CD14-positive monocyte (primary cell): ENCODE measurements at regions not wholly inside any gene's neighbourhood (a gene's known extent, or its start where the extent isn't known, plus 50 kb on each side); places are given as distances from the start of the nearest gene placed in this dataset.

Experiments
- DNase-seq, 3 donors: peaks; one replicate each; pipeline ENCODE4 v3.0.0-alpha.2; 2011 to 2022
- H2AFZ ChIP-seq: 2 replicates; pipeline ENCODE4 v1.6.0; 2012; ENCODE audit warnings: mild to moderate bottlenecking, low read depth, low read length, inconsistent platforms; ENCODE audit not compliant: insufficient read depth, poor library complexity, severe bottlenecking
- H3K27ac ChIP-seq, 2 donors: 1 replicate in 1 of 2; 2 replicates in 1 of 2; pipeline ENCODE4 v1.5.1; 2012 to 2013; ENCODE audit warnings: low read length in 2 of 2, control low read depth in 1 of 2, inconsistent platforms in 1 of 2, low read depth in 1 of 2, mild to moderate bottlenecking in 1 of 2
- H3K27me3 ChIP-seq, 2 donors: one replicate each; pipeline versions ENCODE4 v1.6.0 to v1.6.1; 2011 to 2013; ENCODE audit warnings: low read length in 2 of 2; ENCODE audit not compliant: control insufficient read depth in 2 of 2, insufficient read depth in 2 of 2
- H3K36me3 ChIP-seq, 2 donors: replicated peaks in 1 of 2; 1 replicate in 1 of 2; 2 replicates in 1 of 2; pipeline versions ENCODE4 v1.5.1 to v1.6.1; 2012 to 2013; ENCODE audit warnings: low read length in 2 of 2, control low read depth in 1 of 2, inconsistent platforms in 1 of 2, mild to moderate bottlenecking in 1 of 2; ENCODE audit not compliant: insufficient read depth in 2 of 2, control insufficient read depth in 1 of 2
- H3K4me1 ChIP-seq, 2 donors: 1 replicate in 1 of 2; 2 replicates in 1 of 2; pipeline versions ENCODE4 v1.5.1 to v1.6.1; 2012 to 2013; ENCODE audit warnings: low read length in 2 of 2, control low read depth in 1 of 2, inconsistent platforms in 1 of 2, mild to moderate bottlenecking in 1 of 2, moderate library complexity in 1 of 2; ENCODE audit not compliant: insufficient read depth in 2 of 2, control insufficient read depth in 1 of 2
- H3K4me2 ChIP-seq: replicated peaks from 2 replicates; pipeline ENCODE3; 2012; ENCODE audit warnings: low read length, moderate library complexity, mild to moderate bottlenecking; ENCODE audit not compliant: poor library complexity, severe bottlenecking; ENCODE audit errors: extremely low read depth
- H3K4me3 ChIP-seq, 3 experiments: fragments of 200-600 bp in 1 of 3; sonication (generic) in 1 of 3; replicated peaks in 1 of 3; 1 replicate in 2 of 3; 2 replicates in 1 of 3; pipeline ENCODE4 v1.5.1; 2011 to 2013; ENCODE audit warnings: low read length in 3 of 3, mild to moderate bottlenecking in 3 of 3, control low read depth in 2 of 3, low read depth in 2 of 3, inconsistent platforms in 1 of 3, moderate library complexity in 1 of 3
- H3K79me2 ChIP-seq: 2 replicates; pipeline ENCODE4 v1.6.0; 2012; ENCODE audit warnings: mild to moderate bottlenecking, control low read depth, inconsistent platforms, low read length, moderate library complexity; ENCODE audit not compliant: insufficient read depth
- H3K9ac ChIP-seq: 2 replicates; pipeline ENCODE4 v1.6.0; 2017; ENCODE audit warnings: low read length, mild to moderate bottlenecking; ENCODE audit not compliant: insufficient read depth, poor library complexity, severe bottlenecking
- H3K9me3 ChIP-seq, 2 donors: replicated peaks in 1 of 2; 1 replicate in 1 of 2; 2 replicates in 1 of 2; pipeline versions ENCODE4 v1.5.1 to v1.6.1; 2012 to 2013; ENCODE audit warnings: low read length in 2 of 2, control low read depth in 1 of 2; ENCODE audit not compliant: control insufficient read depth in 1 of 2, insufficient read depth in 1 of 2
- H4K20me1 ChIP-seq: 2 replicates; pipeline ENCODE4 v1.6.0; 2012; ENCODE audit warnings: mild to moderate bottlenecking, low read length, control low read depth, moderate library complexity; ENCODE audit not compliant: insufficient read depth
- H3K27ac Mint-ChIP-seq, 7 donors: one replicate each; pipeline ENCODE4 v1.8.0; 2020; ENCODE audit warnings: mild to moderate bottlenecking in 7 of 7, mixed read lengths in 7 of 7, moderate library complexity in 6 of 7, inconsistent platforms in 2 of 7
- H3K27me3 Mint-ChIP-seq, 3 donors: one replicate each; pipeline ENCODE4 v1.8.0; 2021 to 2022; ENCODE audit warnings: low read depth in 3 of 3, mild to moderate bottlenecking in 3 of 3, mixed read lengths in 3 of 3, moderate library complexity in 3 of 3, inconsistent platforms in 1 of 3
- H3K36me3 Mint-ChIP-seq, 2 donors: one replicate each; pipeline ENCODE4 v1.8.0; 2020; ENCODE audit warnings: mixed read lengths in 2 of 2, inconsistent platforms in 1 of 2, mild to moderate bottlenecking in 1 of 2
- H3K4me1 Mint-ChIP-seq: one replicate; pipeline ENCODE4 v1.8.0; 2020; ENCODE audit warnings: mild to moderate bottlenecking, mixed read lengths
- H3K4me3 Mint-ChIP-seq, 2 donors: one replicate each; pipeline ENCODE4 v1.8.0; 2020; ENCODE audit warnings: mild to moderate bottlenecking in 2 of 2, mixed read lengths in 2 of 2, moderate library complexity in 1 of 2
- H3K9me3 Mint-ChIP-seq, 7 donors: one replicate each; pipeline ENCODE4 v1.8.0; 2020 to 2022; ENCODE audit warnings: mixed read lengths in 7 of 7, mild to moderate bottlenecking in 6 of 7, moderate library complexity in 6 of 7, inconsistent platforms in 2 of 7
- CTCF ChIP-seq: fragments of 200-600 bp; IDR thresholded peaks from one replicate; pipeline ENCODE4 v1.8.0; 2022; ENCODE audit warnings: antibody characterized with exemption, mild to moderate bottlenecking
- whole genome bisulfite sequencing: methylation state at CpG from one replicate; pipeline ENCODE4 v1.1.5; 2013; ENCODE audit warnings: missing lambda C conversion rate; ENCODE audit not compliant: insufficient coverage; 5-methylcytosine and 5-hydroxymethylcytosine counted together
- intact Hi-C, 2 donors: fragments of 100-400 bp; cut with micrococcal nuclease; formaldehyde crosslinking; loops; one replicate each; pipeline versions ENCODE4 v1.15.0 to v1.15.1; 2023

GRCh38 chr13:50268500-50268899 lies 253.3 kb downstream of the KCNRG start:
- H4K20me1 ChIP-seq = no peaks in the 10 kb centered on the region
- H3K4me2 ChIP-seq = no peak overlapping the region
- 100% methylated on average over 1 of the region's 2 CpGs for WGBS
- DNase-seq = no peak
- H3K27ac ChIP-seq = no peak overlapping the region
- intact Hi-C loops = no loop called here
- H3K9me3 ChIP-seq = no peaks in the 10 kb centered on the region
- Mint-ChIP-seq H3K9me3 (peaks cover 0 to 2% (median 0%) of the 10 kb centered on the region in 7 donors), H3K27me3 (peaks cover 1 to 2% (median 2%) of the 10 kb centered on the region in 3 donors), H3K36me3 (peaks cover 0 to 2% of the 10 kb centered on the region in 2 donors), H3K4me3 (no peak overlapping the region), H3K27ac (no peak overlapping the region), H3K4me1 (peaks cover 12% of the 10 kb centered on the region)
- no peak for TF ChIP-seq CTCF
- no peaks in the 10 kb centered on the region for H3K4me1 ChIP-seq
- H3K4me3 ChIP-seq = no peak overlapping the region
- no peaks in the 10 kb centered on the region for H3K27me3 ChIP-seq
- no peak overlapping the region for H2AFZ ChIP-seq
- H3K9ac ChIP-seq = no peak overlapping the region
- H3K36me3 ChIP-seq = no peaks in the 10 kb centered on the region
- no peaks in the 10 kb centered on the region for H3K79me2 ChIP-seq

GRCh38 chr13:50274181-50274580 lies 258.9 kb downstream of the KCNRG start:
- Mint-ChIP-seq H3K27me3 (peaks cover 0 to 1% (median 0%) of the 10 kb centered on the region in 3 donors), H3K9me3 (peaks cover 0 to 8% (median 4%) of the 10 kb centered on the region in 7 donors), H3K4me1 (peaks cover 15% of the 10 kb centered on the region), H3K27ac (no peak overlapping the region), H3K36me3 (peaks cover 0 to 4% of the 10 kb centered on the region in 2 donors), H3K4me3 (no peak overlapping the region)
- H3K9me3 ChIP-seq = no peaks in the 10 kb centered on the region
- no peaks in the 10 kb centered on the region for H3K27me3 ChIP-seq
- WGBS = no CpG with 5 or more reads among the region's 1 CpG
- H3K4me2 ChIP-seq = no peak overlapping the region
- DNase-seq = no peak
- intact Hi-C loops = no loop called here
- H3K79me2 ChIP-seq = no peaks in the 10 kb centered on the region
- H4K20me1 ChIP-seq = no peaks in the 10 kb centered on the region
- H3K27ac ChIP-seq = no peak overlapping the region
- H3K4me3 ChIP-seq = no peak overlapping the region
- H3K9ac ChIP-seq = no peak overlapping the region
- no peaks in the 10 kb centered on the region for H3K36me3 ChIP-seq
- no peak for TF ChIP-seq CTCF
- no peak overlapping the region for H2AFZ ChIP-seq
- no peaks in the 10 kb centered on the region for H3K4me1 ChIP-seq
